ENCODE measurements at regions not wholly inside any gene's neighbourhood (a gene's known extent, or its start where the extent isn't known, plus 50 kb on each side); places are given as distances from the start of the nearest gene placed in this dataset.

GRCh38 chr13:39167018-39167417 lies 128.8 kb downstream of the NHLRC3 start:
- Histone ChIP-seq H3K9me3 (no peaks in the 10 kb centered on the region), H3K4me1 (no peaks in the 10 kb centered on the region), H3K27ac (no peak overlapping the region), H3K4me3 (no peak overlapping the region), H3K36me3 (no peaks in the 10 kb centered on the region), H3K27me3 (no peaks in the 10 kb centered on the region)
- DNase-seq: no peak
- TF ChIP-seq CTCF (IDR thresholded peaks at IDR 0.05): no peak
- TF ChIP-seq POLR2A (IDR thresholded peaks at IDR 0.05): no peak

- Histone ChIP-seq H3K4me3 (no peak overlapping the region), H3K27ac (no peak overlapping the region), H3K36me3 (no peaks in the 10 kb centered on the region), H3K9me3 (no peaks in the 10 kb centered on the region), H3K27me3 (no peaks in the 10 kb centered on the region), H3K4me1 (no peaks in the 10 kb centered on the region)
- DNase-seq: no peak
- TF ChIP-seq POLR2A (IDR thresholded peaks at IDR 0.05) (no peak), CTCF (IDR thresholded peaks at IDR 0.05) (no peak)
Measured at GRCh38 chr13:39170711-39171110, 132.5 kb downstream of the NHLRC3 start.

DNA sequence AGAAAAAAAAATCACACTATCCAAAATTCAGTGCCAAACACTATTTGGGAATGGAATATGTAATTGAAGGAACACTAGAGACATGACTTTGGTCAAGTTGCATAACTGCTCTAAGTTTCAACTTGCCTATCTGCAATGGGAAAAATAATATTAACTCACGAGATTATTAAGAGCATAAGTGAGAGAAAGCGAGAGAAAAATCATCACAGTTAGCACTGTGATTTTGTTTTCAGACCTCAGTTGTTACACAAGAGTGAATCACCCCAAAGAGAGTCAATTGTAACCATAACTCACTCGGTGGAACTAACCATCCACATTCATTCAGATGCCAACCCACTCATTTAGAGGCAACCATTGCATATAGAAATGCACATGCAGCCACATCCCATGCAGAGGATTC lies 147.1 kb downstream of the NHLRC3 start:
- H3K27ac ChIP-seq: no peak overlapping the region
- DNase-seq: no peak
- no peak overlapping the region for H3K4me3 ChIP-seq
- H3K9me3 ChIP-seq: no peaks in the 10 kb centered on the region
- no peaks in the 10 kb centered on the region for H3K4me1 ChIP-seq
- no peak for TF ChIP-seq CTCF (IDR thresholded peaks at IDR 0.05)
- H3K27me3 ChIP-seq: no peaks in the 10 kb centered on the region
- H3K36me3 ChIP-seq: no peaks in the 10 kb centered on the region

DNA sequence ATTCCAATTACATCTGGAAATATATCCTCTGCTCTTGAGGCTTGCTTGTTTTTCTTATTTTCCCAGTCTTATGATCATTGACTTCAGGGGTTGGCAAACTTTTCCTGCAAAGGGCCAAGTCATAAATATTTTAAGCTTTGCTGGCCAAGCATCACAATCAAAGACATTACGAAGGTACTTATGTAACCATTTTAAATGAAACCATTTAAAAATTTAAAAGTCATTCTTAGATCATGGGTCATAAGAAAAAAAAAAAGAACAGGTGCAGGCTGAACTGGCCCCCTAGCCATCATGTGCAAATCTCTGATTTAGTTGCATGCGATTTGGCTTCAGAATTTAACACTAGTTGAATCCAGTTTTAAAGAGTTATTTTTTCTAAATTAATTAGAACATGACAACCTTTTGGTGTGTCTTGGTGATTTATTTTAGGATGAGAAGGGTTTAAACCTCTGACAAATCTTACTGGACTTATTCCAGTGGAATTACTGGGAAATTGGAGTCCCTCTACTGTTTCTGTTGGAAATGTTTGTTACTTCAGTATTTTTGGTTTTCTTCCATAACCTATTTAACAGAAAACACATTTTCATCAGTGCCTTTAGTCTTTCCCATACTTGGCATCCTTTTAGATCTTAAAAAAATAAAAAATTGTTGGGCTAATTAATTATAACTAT lies 148.1 kb downstream of the NHLRC3 start:
- H3K9me3 ChIP-seq: no peaks in the 10 kb centered on the region
- TF ChIP-seq POLR2A (IDR thresholded peaks at IDR 0.05) (no peak), CTCF (IDR thresholded peaks at IDR 0.05) (no peak)
- H3K36me3 ChIP-seq: no peaks in the 10 kb centered on the region
- H3K4me3 ChIP-seq: no peak overlapping the region
- H3K4me1 ChIP-seq: no peaks in the 10 kb centered on the region
- H3K27me3 ChIP-seq: no peaks in the 10 kb centered on the region
- DNase-seq: no peak
- H3K27ac ChIP-seq: no peak overlapping the region

GRCh38 chr13:39189778-39190177 lies 151.5 kb downstream of the NHLRC3 start:
- TF ChIP-seq POLR2A (IDR thresholded peaks at IDR 0.05): no peak
- no peak for TF ChIP-seq CTCF (IDR thresholded peaks at IDR 0.05)
- Histone ChIP-seq H3K9me3 (no peaks in the 10 kb centered on the region), H3K36me3 (no peaks in the 10 kb centered on the region), H3K27ac (no peak overlapping the region), H3K4me1 (no peaks in the 10 kb centered on the region), H3K4me3 (no peak overlapping the region), H3K27me3 (no peaks in the 10 kb centered on the region)
- DNase-seq: no peak

Measured in Peyer's patch (tissue), 4 donors.